ENCODE measurements at regions not wholly inside any gene's neighbourhood (a gene's known extent, or its start where the extent isn't known, plus 50 kb on each side); places are given as distances from the start of the nearest gene placed in this dataset.

DNA sequence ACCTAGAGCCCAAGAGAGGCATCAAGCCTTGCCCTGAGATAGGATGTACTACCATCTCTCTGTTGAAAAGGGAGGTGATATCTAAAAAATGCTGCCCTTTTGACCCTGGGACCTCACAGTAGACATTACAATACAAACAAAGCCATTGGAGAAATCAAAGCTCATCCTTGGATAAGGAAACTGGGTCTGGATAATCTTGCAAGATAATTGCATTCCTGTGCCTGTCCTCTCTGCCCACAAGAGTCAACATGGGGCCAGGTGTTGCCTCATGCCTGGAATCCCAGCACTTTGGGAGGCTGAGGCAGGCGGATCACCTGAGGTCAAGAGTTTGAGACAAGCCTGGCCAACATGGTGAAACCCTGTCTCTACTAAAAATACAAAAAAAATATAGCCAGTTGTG is 57.3 kb upstream of the DLG1 start:
- DNase-seq: no peak
- Mint-ChIP-seq H3K4me1 (no peaks in the 10 kb centered on the region), H3K36me3 (ENCODE audit: low read depth) (no peaks in the 10 kb centered on the region), H3K27me3 (peaks cover 19% of the 10 kb centered on the region), H3K4me3 (no peak overlapping the region), H3K27ac (no peak overlapping the region), H3K9me3 (peaks cover 17% of the 10 kb centered on the region)
- CTCF ChIA-PET: no interaction called here
- no peak for ATAC-seq (ENCODE audit: low read depth)
- TF ChIP-seq, protein P1, sequence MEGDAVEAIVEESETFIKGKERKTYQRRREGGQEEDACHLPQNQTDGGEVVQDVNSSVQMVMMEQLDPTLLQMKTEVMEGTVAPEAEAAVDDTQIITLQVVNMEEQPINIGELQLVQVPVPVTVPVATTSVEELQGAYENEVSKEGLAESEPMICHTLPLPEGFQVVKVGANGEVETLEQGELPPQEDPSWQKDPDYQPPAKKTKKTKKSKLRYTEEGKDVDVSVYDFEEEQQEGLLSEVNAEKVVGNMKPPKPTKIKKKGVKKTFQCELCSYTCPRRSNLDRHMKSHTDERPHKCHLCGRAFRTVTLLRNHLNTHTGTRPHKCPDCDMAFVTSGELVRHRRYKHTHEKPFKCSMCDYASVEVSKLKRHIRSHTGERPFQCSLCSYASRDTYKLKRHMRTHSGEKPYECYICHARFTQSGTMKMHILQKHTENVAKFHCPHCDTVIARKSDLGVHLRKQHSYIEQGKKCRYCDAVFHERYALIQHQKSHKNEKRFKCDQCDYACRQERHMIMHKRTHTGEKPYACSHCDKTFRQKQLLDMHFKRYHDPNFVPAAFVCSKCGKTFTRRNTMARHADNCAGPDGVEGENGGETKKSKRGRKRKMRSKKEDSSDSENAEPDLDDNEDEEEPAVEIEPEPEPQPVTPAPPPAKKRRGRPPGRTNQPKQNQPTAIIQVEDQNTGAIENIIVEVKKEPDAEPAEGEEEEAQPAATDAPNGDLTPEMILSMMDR (IDR thresholded peaks at IDR 0.05): no peak
- intact Hi-C loops (cut with micrococcal nuclease): no loop called here
- POLR2A ChIA-PET: no interaction called here

DNA sequence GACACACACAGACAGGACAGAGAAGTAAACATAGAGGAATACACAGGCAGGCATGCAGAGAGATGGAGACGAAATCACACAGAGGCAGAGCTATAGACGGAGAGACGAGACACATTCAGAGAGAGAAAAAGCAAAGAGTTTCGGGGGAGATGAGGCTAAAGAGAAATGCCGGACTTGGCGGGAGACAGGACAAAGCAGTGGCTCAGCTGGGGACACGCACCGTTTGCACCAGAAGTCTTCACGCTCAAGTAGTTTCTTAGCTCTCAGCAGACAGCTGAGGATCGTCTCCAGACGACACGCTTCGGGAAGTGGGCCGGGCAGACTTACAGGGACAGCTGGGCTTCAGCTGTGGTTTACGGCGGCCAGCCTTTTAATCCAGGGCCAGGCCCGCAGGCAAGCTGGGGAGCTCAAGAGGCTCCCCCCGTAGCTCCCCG is 56.2 kb upstream of the DLG1 start:
- Mint-ChIP-seq H3K27me3 (peaks cover 20% of the 10 kb centered on the region), H3K4me3 (no peak overlapping the region), H3K36me3 (ENCODE audit: low read depth) (no peaks in the 10 kb centered on the region), H3K9me3 (peaks cover 9% of the 10 kb centered on the region), H3K4me1 (no peaks in the 10 kb centered on the region), H3K27ac (no peak overlapping the region)
- DNase-seq (no peak), ATAC-seq (ENCODE audit: low read depth) (no peak)
- intact Hi-C loops (cut with micrococcal nuclease): no loop called here
- CTCF ChIA-PET: no interaction called here
- POLR2A ChIA-PET: no interaction called here
- TF ChIP-seq, protein P1 (IDR thresholded peaks at IDR 0.05): no peak

DNA sequence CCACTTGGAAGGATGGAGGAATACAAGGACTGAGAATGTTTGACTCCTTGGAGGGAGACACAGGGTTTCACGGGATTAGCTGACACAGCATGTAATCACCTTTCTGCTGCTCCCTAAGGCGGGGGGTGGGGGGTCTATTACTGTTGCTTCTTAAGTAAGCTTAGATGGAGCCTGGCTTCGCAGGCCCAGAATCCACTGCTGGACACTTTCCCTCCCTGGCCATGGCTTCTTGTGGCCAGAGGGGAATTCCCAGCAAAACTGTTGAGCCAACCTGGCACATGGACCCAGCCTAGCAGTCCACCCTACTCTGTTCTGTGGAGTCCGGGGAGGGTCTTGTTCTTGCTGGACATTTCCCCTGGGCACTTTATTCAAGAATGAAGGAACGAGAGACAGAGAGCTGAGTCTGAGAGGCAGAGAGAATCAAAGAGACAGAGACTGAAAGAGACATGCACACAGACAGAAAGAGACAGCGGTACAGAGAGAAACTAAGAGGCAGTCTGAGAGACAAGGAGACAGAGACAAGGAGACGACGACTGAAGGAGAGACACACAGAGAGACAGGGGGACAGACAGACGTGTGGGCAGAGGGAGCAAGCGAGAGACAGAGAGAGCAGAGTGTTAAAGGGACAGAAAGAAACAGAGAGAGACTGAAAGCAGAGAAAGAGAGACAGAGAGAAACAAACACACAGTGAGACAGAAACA is 55.6 kb upstream of the DLG1 start:
- no peak overlapping the region for H3K4me3 Mint-ChIP-seq
- H3K9me3 Mint-ChIP-seq: peaks cover 3% of the 10 kb centered on the region
- intact Hi-C loops (cut with micrococcal nuclease): no loop called here
- no peak for ATAC-seq (ENCODE audit: low read depth)
- CTCF ChIA-PET: no interaction called here
- peaks cover 23% of the 10 kb centered on the region for H3K27me3 Mint-ChIP-seq
- POLR2A ChIA-PET: no interaction called here
- no peak overlapping the region for H3K27ac Mint-ChIP-seq
- no peaks in the 10 kb centered on the region for H3K36me3 Mint-ChIP-seq (ENCODE audit: low read depth)
- no peaks in the 10 kb centered on the region for H3K4me1 Mint-ChIP-seq
- no peak for DNase-seq
- TF ChIP-seq, protein P1 (IDR thresholded peaks at IDR 0.05): no peak

DNA sequence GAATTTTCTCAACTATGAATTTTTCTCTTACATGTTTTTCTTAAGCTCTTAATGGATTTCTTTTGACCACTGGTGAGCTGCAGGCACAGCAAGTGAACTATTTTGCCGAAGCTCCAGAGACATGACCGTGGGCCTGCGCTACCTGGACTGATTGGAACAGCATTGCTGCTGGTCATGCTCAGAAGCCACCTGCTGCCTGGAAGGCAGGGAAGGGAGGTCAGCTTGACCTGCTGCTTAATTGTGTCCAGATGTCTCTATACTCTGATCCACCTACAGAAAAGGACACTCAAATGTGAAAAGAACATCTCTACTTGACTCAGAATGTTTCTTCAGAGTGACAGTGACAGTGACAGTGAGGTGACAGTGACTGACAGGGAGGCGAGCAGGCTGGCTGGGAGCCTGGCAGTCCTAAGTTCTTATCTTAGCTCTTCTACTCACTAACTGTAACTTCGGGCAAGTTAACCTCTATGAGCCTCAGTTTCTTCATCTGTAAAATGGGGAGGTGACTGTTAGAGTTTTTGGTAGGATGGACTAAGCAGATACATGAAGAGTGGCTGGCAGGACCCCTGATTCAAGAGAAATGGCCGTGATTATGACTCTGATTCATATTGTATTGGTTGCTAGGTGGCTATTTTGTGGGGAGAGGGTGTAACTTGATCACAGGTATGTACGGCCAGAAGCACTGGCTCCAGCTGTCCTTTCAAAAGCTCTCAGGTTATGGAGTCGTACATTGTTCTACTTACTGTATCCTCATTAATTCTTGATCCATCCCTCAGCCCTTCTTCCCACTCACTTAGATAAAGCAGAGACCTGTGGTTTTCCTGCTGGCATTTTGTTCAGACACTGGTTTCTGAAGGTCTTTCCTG is 54.8 kb upstream of the DLG1 start:
- no peaks in the 10 kb centered on the region for H3K4me1 Mint-ChIP-seq
- TF ChIP-seq, protein P1 (IDR thresholded peaks at IDR 0.05): no peak
- POLR2A ChIA-PET: no interaction called here
- intact Hi-C loops (cut with micrococcal nuclease): no loop called here
- H3K9me3 Mint-ChIP-seq: no peaks in the 10 kb centered on the region
- DNase-seq (no peak), ATAC-seq (ENCODE audit: low read depth) (no peak)
- no peak overlapping the region for H3K27ac Mint-ChIP-seq
- H3K36me3 Mint-ChIP-seq (ENCODE audit: low read depth): no peaks in the 10 kb centered on the region
- H3K4me3 Mint-ChIP-seq: no peak overlapping the region
- CTCF ChIA-PET: no interaction called here
- H3K27me3 Mint-ChIP-seq: peaks cover 26% of the 10 kb centered on the region

DNA sequence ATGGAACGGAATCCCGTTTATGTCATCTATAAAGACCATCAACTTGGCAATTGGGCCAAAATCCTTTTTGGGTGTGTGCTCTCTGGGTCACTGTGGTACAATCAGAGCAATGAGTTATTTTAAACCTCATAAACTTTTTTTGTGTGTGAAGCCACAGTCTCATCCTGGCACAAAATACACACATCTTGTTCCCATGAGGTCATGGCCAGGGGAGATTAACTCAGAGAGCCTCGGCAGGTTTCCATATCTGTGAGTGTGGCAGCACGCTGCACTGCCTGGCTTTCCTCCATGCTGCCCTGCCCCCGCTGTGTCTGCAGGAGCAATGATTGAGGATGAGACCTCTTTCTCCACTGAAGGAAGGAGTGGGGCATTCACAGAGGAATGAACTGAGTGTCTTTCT is 54.0 kb upstream of the DLG1 start:
- DNase-seq: no peak

More for the DNA sequence above, 54.0 kb upstream of the DLG1 start:
- Mint-ChIP-seq H3K4me3 (no peak overlapping the region), H3K36me3 (ENCODE audit: low read depth) (no peaks in the 10 kb centered on the region), H3K27me3 (peaks cover 30% of the 10 kb centered on the region), H3K4me1 (no peaks in the 10 kb centered on the region), H3K9me3 (no peaks in the 10 kb centered on the region), H3K27ac (no peak overlapping the region)
- no peak for ATAC-seq (ENCODE audit: low read depth)
- intact Hi-C loops (cut with micrococcal nuclease): no loop called here
- TF ChIP-seq, protein P1 (IDR thresholded peaks at IDR 0.05): no peak
- ChIA-PET POLR2A (no interaction called here), CTCF (no interaction called here)

All from activated B cell treated with CpG ODN at 0.5 μM for 24 hours (primary cell).